ENCODE measurements at regions not wholly inside any gene's neighbourhood (a gene's known extent, or its start where the extent isn't known, plus 50 kb on each side); places are given as distances from the start of the nearest gene placed in this dataset.

- TF ChIP-seq EZH2 (IDR thresholded peaks at IDR 0.05; ENCODE audit: borderline replicate concordance, insufficient read depth, low read depth, low read length, poor library complexity, severe bottlenecking), result no peak
- TF ChIP-seq, protein P1, sequence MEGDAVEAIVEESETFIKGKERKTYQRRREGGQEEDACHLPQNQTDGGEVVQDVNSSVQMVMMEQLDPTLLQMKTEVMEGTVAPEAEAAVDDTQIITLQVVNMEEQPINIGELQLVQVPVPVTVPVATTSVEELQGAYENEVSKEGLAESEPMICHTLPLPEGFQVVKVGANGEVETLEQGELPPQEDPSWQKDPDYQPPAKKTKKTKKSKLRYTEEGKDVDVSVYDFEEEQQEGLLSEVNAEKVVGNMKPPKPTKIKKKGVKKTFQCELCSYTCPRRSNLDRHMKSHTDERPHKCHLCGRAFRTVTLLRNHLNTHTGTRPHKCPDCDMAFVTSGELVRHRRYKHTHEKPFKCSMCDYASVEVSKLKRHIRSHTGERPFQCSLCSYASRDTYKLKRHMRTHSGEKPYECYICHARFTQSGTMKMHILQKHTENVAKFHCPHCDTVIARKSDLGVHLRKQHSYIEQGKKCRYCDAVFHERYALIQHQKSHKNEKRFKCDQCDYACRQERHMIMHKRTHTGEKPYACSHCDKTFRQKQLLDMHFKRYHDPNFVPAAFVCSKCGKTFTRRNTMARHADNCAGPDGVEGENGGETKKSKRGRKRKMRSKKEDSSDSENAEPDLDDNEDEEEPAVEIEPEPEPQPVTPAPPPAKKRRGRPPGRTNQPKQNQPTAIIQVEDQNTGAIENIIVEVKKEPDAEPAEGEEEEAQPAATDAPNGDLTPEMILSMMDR (IDR thresholded peaks at IDR 0.05), result no peak
These were observed 793.6 kb upstream of the INTU start for GRCh38 chr4:126838941-126839679.

Measured in B cell (primary cell).